ENCODE measurements at regions not wholly inside any gene's neighbourhood (a gene's known extent, or its start where the extent isn't known, plus 50 kb on each side); places are given as distances from the start of the nearest gene placed in this dataset.
"Not testable (repeated sequence)": the region's sequence is repeated elsewhere in the genome, so short reads cannot be mapped to it uniquely, and the experiment has no call there.

DNA sequence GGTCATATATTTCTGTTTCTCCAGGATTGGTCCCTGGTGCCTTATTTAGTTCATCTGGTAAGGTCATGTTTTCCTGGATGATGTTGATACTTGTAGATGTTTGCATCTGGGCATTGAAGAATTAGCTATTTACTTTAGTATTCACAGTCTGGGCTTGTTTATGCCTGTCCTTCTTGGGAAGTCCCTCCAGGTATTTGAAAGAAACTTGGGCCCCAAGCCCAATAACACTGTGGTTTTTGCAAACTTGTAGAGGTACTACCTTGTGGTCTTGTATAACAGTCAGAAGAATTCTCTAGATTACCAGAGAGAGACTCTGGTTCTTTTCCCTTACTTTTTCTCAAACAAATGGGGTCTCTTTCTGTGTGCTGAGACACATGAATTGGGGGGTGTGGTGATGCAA is 251.4 kb upstream of the B3GALT2 start:
- no peak for DNase-seq (ENCODE audit: low read depth)

DNA sequence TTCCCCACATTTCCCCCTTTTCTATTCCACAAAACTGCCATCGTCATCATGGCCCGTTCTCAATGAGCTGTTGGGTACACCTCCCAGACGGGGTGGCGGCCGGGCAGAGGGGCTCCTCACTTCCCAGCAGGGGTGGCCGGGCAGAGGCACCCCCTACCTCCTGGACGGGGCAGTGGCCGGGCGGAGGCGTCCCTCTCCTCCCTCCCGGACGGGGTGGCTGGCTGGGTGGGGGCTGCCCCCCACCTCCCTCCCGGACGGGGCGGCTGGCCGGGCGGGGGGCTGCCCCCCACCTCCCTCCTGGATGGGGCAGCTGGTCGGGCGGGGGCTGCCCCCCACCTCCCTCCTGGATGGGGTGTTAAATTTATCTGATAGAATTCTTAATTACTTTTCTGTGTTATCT is 250.9 kb upstream of the B3GALT2 start:
- not testable (repeated sequence) for DNase-seq (ENCODE audit: low read depth)

DNA sequence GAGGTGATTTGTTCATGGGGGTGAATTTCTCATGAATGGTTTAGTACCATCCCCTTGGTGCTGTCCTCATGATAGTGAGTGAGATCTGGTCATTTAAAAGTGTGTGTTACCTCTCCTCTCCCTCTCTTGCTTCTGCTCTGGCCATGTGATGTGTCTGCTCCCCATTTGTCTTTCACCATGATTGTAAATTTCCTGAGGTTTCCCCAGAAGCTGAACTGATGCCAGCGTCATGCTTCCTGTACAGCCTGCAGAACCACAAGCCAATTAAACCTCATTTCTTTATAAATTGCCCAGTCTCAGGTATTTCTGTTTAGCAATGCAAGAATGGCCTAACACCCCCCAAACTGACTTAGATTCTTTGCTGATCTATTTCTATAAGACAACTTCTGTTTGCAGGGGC is 249.4 kb upstream of the B3GALT2 start:
- DNase-seq (ENCODE audit: low read depth) = no peak

DNA sequence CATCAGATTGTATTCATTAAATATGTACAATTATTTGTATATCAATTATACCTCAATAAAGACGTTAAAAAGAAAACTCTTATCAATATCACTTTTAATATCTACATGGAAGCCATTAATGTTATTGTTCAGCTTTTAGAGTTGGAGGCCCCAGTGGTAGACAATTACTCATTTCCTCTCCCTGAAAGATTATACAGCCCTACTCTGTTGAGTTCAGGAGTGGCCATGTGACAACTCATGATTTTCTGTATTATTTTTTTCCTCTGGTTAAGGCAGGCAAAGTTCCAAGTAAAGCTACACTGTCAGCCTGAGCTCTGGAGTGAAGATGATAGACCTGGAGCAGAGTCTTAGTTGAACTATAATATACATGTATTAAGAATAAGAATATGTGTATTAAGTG is 247.9 kb upstream of the B3GALT2 start:
- DNase-seq (ENCODE audit: low read depth) = no peak

DNA sequence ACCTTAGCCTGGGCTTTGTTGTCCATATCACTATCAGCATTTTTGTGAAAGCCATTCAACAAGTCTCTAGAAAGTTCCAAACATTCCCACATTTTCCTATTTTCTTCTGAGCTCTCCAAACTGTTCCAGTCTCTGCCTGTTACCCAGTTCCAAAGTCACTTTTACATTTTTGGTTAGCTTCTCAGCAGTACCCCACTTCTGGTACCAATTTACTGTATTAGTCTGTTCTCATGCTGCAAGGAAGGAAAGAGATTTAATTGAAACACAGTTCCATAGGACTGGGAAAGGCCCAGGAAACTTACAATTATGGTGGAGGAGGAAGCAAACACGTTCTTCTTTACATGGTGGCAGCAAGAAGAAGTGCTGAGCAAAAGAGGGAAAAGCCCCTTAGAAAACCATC is 247.2 kb upstream of the B3GALT2 start:
- DNase-seq (ENCODE audit: low read depth) = no peak

DNA sequence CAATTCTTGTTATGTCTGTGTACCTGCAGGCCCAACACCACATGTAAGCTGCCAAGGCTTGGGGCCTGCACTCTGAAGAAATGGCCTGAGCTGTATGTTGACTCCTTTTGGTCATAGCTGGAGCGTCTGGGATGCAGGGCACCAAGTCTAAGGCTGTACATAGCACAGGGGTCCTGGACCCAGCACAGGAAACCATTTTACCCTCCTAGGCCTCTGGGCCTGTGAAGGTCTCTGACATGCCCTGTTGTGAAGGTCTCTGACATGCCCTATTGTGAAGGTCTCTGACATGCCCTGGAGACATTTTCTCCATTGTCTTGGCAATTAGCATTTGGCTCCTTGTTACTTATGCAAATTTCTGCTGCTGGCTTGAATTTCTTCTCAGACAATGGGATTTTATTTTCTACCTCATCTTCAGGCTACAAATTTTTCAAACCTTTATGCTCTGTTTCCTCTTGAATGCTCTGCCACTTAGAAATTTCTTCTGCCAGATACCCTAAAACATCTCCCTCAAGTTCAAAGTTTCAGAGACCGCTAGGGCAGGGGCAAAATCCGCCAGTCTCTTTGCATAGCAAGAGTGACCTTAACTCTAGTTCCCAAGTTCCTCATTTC is 246.7 kb upstream of the B3GALT2 start:
- DNase-seq (ENCODE audit: low read depth) = no peak

DNA sequence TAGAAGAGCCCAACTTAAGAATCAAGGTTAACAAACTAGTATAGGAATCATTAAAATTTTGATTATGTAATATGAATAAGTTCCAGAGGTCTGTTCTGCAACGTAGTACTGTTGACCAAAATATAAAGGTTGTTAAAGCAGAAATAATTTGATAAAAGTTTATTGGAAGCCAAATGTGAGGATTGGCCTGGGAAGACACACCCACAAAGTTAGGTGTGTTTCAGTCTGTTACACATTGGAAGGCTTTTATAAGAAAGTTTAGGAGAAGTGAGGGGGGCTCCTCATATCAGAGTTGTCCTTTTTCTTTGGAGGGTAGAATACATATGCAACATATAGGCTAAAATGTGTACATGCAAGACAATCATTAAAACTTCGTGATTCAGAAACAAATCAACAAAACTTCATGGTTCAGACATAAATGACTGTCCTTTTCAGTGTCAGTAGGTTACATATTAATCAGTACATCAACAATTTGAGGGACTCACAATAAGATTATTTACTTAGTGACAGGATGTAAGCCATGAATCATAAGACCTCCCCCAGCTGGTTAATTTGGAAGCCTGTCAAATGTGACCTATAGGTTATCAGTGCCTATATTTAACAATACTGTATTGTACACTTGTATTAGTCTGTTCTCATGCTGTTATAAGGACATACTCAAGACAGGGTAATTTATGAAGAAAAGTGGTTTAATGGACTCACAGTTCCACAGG is 245.0 kb upstream of the B3GALT2 start:
- no peak for DNase-seq (ENCODE audit: low read depth)

DNA sequence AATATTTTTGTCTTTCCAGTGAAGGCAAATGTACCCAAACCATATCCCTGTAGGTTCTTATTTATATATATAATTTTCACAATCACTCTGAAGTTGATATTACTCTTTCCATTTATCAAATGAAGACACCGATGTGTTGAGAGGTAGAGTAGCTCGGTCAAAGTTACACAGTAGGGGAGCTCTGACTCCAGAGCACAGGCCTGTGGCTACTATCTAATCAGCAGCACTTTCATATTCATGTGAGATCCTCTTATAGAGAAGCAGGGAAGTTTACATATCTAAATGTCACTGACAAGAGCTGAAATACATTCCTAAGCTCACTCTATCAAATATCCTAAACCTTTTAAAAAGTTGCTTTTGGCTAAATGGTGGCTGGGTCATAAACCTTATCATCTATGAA is 241.1 kb upstream of the B3GALT2 start:
- no peak for DNase-seq (ENCODE audit: low read depth)

DNA sequence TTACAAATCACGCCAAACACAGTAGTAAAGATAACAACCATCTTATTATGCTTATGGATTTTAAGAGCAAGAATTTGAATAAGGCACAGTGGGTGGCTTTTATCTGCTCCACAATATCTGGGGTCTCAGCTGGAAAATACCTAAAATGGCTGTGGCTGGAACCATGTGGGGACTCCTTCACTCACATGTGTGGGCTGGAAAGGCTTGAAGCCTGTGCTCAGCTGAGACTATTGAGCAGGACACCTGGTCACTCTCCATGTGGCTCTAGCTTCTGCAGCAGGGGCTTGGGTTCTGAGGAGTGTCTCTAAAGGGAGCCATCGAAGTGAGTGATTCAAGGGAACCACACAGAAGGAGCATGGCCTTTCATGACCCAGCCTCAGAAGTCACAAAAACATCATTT is 239.6 kb upstream of the B3GALT2 start:
- no peak for DNase-seq (ENCODE audit: low read depth)

DNA sequence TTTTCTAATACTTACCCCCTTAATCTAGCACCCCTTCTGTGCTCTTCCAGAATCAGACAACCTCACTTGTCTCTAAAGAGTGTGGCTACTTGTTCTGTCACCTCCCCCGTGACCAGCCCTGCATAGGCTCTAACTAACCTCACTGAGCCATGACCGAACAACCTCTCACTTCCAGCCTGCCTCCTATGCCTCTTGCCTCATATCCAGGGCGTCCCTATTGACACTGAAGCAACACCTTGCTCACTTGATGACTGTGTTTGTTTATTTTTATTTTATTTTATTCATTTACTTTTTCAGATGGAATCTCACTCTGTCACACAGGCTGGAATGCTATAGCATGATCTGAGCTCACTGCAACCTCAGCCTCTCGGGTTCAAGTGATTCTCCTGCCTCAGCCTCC is 235.1 kb upstream of the B3GALT2 start:
- no peak for DNase-seq (ENCODE audit: low read depth)

DNA sequence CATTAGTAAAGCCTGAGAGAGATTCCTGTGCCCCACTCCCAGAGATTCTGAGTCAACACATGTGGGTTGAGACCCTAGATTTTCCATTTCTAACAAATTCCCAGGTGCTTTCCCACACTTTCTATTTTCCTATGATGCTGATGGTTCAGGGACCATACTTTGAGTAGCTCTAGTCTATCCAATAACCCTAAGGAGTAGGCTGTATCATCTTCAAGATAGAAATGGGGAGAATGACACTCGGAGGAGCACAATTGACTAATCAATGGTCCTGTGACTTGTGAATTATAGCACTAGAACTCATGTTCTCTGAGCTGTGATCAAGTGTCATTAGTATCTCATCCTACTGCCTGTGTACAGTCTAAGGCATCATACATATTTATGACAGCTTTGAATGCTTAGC is 232.9 kb upstream of the B3GALT2 start:
- DNase-seq (ENCODE audit: low read depth) = no peak

DNA sequence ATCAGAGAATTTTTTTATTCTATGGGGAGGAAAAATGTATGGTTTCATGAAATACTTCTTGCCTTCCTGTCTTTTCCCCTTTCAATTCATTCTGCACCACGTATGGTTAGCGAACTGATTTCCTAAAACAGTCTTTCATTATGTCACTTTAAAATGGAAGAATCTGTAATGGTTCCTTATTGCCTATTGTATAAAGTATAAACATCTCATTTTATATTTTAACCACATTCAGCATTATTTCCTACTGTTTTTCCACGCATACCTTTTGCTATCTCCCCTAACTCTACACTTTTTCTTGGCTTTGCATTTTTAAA is 232.3 kb upstream of the B3GALT2 start:
- no peak for DNase-seq (ENCODE audit: low read depth)

DNA sequence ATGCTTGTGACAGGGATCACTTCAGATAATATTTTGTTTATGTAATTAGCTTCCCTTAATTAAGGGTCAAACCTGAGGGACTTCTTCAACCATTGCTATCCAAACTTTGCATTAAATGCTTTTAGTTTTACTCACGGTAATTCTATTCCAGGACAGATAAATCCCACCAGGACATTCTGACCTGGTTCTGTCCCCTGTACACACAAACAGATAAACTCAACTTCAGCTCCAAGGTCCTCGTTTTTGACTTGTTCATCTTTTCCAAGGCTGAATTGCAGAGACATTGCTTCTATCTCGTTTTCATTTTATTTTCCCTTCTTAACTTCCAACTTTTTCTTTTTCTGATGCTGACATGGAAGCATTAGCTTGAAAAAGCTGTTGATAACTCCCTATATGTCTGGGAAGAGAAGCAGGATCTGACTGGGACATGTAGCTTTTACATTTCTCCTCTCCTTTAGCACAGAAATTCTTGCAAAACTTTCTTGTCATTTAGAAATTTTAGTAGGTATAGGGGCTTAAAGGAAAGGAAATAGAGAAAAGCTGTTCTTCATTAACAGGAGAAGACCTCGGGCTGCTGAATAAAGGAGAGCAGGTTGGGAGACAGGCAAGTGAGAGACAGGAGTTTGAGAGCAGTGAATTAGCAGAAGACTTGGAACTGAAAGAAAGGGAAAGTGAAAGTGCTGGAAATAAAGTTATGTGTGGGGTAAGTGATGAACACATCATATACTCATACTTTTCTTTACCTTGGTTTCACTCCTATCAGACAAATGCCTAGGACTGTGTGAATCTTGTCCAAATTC is 231.7 kb upstream of the B3GALT2 start:
- no peak for DNase-seq (ENCODE audit: low read depth)

DNA sequence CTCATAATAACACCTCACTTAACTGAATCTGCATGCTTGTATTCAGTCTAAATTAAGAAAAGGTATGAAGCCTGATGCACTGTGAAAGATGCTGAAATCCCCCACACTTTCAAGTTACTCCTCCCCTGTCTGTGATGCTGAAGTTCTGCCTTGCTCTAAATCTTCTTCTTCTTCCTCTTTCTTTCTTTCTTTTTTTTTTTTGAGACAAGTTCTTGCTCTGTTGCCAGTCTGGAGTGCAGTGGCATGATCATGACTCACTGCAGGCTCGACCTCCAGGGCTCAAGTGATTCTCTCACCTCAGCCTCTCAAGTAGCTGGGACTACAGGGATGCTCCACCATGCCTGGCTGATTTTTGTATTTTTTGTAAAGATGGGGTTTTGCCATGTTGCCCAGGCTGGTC is 231.0 kb upstream of the B3GALT2 start:
- no peak for DNase-seq (ENCODE audit: low read depth)

DNA sequence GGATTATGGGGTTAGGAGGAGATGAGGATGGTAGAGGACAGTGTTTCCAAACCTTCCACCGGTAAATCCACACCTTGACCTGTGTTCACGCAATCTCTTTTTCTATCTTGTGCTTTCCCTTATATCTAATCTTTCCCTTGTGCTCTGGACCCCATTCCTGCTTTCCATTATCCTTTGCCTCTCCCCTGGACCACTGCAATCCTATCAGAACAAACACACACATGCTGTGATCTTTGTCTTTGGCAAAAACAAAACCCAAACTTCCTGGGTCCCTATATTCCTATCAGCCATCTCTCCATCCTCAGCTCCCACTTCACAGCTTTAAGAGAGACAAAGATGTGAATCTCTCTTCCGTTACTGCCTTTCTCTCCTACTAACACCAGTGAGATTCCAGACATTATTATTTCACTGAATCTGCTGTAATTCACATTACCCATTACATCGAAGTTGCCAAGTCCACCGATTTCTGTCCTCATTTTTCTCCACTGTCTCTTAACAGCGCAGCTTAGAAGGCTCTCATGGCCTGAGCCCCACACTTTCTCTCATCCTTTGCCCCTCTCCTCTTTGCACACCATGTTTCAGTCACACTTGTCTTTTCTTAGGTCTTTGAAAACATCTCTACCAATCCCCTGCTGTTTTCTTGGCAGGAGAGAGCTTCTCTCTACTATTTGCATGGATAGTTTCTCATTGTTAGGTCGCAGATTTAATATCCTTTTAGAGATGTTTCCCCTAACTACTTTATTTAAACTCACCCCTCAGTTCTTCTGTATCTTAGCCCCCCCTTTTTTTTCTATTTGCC is 230.0 kb upstream of the B3GALT2 start:
- no peak for DNase-seq (ENCODE audit: low read depth)

DNA sequence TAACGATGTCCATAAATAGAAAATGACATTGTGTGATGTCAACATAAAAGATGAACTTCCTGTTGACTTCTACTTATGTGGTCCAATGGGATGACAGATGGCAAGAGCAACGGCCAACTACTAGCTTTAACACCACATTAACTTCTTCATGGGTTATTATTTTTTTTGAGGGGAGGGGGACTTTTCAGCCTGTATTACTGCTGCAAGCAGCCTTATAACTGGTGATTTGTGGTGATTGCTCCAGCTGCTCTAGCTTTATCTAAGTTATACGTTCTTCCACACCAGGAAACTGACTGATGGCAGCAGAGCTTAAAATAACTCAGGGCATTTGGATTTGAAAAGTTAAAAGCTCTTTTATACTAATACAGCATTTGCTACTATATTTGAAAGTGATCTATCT is 228.8 kb upstream of the B3GALT2 start:
- no peak for DNase-seq (ENCODE audit: low read depth)

DNA sequence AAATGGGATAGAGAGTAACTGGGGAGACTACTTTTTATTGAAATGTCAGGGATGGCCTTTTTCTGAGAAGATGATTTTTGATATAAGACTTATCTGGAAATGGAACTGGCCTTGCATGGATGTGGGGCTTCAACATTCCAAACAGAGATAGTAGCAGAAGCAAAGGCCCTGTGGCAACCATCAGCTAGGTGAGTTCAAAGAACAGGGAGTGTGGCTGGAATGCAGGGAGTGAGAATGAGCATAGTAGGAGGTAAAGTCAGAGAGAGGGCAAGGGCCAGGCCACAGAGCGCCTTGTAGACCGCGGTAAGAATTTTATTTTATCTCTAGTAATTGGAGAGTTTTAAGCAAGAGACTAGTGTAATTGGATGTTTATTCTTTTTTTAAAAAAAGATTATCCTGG is 227.0 kb upstream of the B3GALT2 start:
- DNase-seq (ENCODE audit: low read depth) = no peak

DNA sequence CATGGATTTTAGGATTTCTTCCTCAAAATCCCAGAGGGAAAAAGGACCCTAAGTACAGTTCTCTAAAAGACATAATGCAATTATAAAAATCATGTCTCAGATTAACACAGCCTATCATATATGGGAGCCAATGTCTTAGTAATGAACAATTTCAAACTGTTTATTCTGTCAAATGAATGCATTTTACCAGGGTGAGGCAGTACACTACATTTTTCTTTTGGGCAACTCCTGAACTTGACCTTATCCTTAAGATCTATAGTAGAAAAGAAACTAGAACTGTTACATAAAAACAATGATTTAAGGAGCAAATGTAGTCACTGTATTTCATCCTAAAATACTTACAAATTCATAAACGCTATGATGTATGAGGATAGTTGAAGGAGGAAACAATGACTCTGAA is 226.3 kb upstream of the B3GALT2 start:
- no peak for DNase-seq (ENCODE audit: low read depth)

DNA sequence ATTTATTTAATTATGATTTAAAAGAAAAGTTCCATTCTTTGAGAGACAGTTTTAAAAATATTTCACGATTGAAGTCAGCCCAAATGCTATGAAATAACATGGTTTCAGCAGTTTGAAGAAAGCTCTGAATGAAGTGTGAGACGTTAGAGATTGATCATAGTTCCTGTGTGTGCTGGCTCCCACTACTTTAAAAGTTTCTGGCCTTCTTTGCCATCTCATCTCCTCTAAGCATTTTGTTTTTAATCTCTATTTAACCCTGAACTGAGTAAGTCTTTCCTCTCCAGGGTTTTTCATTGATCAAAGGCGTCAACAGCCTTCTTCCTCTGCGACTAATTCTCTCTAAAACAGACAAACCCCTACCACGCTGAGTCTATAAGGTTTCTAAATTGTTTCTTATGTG is 225.3 kb upstream of the B3GALT2 start:
- no peak for DNase-seq (ENCODE audit: low read depth)

DNA sequence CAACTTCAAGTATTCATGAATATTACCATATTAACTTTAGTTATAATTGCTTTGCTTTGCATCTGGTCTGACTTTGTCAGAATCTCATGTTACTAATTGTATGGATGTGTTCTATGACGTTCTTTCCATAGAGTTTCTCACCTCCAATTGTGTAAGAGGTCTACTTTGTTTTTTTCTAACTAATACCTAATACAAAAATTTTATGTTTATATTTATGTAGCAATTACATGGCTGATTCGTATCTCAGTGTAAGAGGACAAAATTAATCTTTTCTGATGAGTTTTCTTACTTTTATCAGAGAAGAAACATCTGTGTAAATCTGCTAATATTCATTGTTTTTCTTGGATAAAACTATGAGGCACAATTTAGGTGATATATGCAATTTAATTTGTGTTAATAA is 224.8 kb upstream of the B3GALT2 start:
- DNase-seq (ENCODE audit: low read depth) = no peak

DNA sequence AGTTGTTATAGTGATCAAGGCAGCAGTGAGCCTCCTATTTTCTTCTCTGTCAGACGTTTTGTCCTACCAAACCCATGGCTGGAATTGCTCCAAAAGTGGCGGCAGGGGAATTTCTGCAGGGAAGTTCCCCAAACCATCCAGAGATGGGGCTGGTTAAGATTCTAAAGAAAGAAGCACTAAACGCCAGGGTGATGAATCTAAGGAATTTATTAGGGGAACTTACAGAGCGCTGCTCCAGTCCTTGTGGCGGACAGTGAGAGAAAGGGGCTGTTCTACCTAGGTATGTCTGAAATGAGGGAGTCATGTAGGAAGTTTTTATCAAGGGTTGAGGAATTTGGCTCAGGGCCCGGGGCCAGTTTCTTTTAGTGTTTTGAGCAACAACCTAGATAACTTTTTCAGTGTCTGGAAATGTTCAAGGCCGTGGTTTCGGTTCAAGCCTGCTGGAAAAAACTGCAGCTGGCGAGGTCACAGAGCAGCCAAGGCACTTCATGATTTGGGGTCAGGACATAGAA is 222.4 kb upstream of the B3GALT2 start:
- DNase-seq (ENCODE audit: low read depth) = no peak

DNA sequence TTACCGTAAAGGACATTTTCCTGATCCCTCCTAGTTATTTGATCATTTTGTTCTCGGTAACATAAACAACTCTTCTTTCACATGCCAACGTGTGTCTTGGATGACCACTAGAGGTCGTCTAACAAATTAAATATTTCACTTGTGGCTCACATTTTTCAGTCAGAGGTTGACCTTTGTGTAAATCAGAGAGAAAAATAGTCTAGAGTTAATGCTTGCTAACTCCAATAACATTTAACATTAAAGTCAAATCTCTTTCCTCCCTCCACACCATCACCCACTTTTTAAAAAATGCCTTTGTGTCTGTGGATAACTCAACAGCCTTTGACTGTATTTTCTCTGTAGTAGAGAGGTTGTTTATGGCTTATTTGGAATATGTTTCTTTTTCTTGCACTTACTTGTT is 220.5 kb upstream of the B3GALT2 start:
- no peak for DNase-seq (ENCODE audit: low read depth)

DNA sequence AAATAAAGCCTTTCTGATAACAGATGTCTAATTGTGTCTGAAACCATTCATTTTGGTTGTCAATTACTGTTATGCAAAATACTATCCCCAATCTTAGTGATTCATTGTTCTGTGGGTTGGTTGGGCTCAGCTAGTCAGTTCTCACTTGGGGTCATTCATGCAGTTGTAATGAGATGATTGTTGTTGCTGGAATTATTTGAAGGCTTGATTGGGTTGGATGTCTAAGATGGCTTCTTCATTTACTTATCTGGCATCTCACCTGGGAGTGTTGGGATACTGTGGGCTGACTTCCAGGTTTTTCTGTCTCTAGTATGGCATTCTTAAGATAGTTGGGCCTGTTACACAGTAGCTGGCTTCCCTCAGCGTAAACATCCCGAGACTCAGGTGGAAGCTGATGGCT is 217.8 kb upstream of the B3GALT2 start:
- DNase-seq (ENCODE audit: low read depth) = no peak

All from activated T-cell treated with anti-CD3 and anti-CD28 coated beads for 1 hour (primary cell).